ACHN (cell line): ENCODE measurements at regions not wholly inside any gene's neighbourhood (a gene's known extent, or its start where the extent isn't known, plus 50 kb on each side); places are given as distances from the start of the nearest gene placed in this dataset.

Experiments used
- DNase-seq: peaks from one replicate; pipeline ENCODE4 v3.0.0-alpha.2; 2015
- in situ Hi-C: cut with HindIII; loops from 2 replicates; pipeline ENCODE4 v1.10.0; 2017; ENCODE audit warnings: low sequenced_read_pairs, low pct_ligation_motif_present, low pct_unique_long_range_greater_than_20kb

DNA sequence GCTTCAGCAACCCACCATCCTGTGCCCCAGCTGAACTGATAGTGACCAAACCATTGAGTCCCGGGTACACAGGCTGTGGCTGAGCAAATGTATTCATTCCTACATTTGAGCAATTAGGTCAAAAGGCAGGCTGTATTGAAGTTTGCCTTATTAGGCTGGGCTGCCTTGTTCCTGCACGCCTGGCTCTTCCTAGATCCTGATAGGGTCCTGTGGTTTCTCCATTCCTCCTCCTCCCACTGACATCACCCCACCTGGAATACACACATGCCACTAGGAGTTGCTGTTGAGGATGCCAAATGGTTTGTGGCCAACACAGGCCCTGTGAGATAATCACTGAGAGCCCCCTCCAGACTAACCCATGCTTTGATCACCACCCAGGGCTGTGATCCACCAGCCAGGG is 66.4 kb upstream of the FGFR2 start:
- in situ Hi-C loops = no loop called here
- DNase-seq = no peak

DNA sequence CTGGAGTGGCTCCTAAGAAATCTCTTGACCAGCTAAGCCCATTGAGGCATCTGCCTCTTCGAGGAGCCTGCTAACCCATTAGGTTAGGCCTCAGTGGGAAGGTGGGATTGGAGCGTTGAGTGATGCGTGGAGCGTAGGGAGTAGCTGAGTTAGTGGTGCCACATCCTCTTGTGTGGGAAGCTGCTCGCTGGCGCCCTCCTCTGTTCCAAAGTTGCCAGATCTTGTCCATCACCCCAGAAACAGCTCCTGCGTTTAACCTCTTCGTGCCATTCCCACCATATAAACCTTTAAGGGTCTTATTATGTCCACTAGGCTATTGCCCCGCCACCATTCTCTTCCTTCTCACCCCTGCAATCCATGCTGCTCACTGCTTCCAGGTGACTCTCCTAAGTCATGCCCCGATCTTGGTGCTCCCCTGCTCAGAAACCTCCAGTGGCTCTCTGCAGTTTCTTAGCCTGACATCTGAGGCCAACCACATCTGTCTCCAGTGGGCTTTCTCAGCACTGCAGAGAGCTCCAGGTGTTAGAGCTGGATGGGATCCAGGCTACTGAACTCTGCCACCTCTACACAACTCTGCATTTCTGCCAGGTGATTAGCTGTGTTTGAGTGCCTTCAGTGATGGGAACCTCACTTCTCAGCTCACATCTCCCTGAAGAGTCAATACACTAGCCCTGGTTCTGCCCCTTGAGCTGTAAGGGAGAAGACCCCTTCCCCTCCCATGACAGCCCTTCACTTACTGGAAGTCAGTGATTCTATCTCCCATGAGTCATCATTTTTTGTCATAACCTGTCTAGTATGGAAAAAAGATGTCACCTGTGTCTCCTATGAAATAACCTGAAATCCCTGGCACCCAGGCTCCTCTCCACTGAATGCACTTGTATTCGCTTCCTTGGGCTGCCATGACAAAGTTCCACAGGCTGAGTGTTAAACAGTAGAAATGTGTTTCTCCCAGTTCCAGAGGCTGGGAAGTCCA is 65.0 kb upstream of the FGFR2 start:
- in situ Hi-C loops = no loop called here
- DNase-seq = peak; percentile 21

DNA sequence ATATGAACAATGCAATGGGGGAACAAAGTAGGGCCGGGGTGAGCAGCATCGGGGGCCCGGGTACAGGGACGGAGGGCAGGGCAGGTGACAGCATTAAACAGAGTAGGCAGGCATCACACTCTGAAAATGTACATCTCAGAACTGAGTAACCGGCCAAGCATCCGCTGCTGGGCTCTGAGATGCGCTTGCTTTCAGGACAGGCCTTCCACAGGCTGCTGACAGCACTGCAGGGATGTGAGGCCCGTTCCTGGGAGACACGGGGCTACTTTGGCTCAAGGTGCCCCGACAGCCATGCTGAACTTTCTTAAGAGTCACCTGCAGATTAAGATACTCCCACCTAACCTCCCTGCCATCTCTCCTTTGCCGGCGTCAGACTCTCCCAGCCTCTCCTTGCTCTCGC is 64.3 kb upstream of the FGFR2 start:
- in situ Hi-C loops = no loop called here
- DNase-seq = no peak

DNA sequence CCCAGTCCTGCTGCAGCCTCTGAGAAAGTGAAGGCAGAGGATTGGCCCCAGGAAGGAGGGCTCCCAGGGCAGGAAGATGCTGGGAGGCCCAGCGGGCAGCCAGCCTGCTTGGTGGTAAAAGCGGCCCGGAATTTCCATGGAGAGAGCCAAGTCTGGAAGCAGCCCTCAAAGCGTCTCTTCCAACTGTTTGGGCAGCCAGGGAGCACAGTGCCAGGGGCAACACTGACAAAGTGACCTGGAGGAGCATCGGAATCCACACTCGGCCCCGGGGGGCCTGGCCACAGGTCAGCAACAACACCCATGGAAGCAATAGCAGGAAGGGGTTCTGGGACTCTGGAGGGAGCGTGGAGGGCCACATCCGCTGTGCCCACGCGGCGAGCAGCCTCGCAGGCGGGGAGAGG is 63.2 kb upstream of the FGFR2 start:
- no peak for DNase-seq
- in situ Hi-C loops = no loop called here

DNA sequence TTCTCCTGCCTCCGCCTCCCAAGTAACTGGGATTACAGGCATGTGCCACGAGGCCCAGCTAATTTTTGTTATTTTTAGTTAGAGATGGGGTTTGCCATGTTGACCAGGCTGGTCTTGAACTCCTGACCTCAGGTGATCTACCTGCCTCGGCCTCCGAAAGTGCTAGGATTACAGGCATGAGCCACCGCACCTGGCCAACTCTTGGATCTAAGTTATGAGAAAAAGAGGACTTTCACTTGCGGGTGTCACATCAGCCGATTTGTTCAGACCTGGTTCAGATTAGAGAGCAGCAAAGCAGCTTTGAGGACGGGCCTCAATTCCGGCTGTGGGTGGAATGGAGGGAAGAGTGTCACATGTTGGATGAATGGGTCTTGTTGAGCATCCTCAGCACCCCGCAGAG is 61.0 kb upstream of the FGFR2 start:
- in situ Hi-C loops = no loop called here

DNA sequence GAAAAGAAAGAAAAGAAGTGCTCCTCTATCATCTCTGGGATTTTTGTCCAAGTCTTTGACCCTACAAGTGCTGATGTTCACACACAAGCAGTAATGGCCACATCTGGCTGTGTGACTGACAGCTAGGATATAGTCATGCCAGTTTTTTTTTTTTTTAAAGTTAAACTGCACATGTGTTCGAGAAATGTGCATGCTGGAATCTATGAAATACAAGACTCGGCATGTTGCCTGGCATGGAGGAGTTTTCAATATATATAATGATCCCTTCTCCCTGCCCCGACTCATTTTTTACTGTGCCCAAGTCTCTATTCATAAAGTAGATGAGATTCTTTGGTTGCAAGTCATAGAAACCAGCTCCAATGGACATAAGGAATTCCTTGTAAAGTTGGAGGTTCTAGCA is 60.4 kb upstream of the FGFR2 start:
- DNase-seq = no peak
- in situ Hi-C loops = no loop called here

More for the DNA sequence above, 61.0 kb upstream of the FGFR2 start:
- no peak for DNase-seq

DNA sequence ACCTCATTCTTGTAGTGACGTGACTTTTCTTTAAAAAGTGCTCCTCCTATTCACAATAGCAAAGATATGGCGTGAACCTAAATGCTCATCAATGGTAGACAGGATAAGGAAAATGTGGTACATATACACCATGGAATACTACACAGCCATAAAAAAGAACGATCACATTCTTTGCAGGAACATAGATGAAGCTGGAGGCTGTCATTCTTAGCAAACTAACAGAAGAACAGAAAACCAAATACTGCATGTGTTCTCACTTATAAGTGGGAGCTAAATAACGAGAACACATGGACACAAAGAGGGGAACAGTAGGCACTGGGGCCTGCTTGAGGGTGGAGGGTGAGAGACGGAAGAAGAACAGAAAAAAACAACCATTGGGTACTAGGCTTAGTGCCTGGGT is 59.9 kb upstream of the FGFR2 start:
- in situ Hi-C loops = no loop called here
- DNase-seq = no peak

DNA sequence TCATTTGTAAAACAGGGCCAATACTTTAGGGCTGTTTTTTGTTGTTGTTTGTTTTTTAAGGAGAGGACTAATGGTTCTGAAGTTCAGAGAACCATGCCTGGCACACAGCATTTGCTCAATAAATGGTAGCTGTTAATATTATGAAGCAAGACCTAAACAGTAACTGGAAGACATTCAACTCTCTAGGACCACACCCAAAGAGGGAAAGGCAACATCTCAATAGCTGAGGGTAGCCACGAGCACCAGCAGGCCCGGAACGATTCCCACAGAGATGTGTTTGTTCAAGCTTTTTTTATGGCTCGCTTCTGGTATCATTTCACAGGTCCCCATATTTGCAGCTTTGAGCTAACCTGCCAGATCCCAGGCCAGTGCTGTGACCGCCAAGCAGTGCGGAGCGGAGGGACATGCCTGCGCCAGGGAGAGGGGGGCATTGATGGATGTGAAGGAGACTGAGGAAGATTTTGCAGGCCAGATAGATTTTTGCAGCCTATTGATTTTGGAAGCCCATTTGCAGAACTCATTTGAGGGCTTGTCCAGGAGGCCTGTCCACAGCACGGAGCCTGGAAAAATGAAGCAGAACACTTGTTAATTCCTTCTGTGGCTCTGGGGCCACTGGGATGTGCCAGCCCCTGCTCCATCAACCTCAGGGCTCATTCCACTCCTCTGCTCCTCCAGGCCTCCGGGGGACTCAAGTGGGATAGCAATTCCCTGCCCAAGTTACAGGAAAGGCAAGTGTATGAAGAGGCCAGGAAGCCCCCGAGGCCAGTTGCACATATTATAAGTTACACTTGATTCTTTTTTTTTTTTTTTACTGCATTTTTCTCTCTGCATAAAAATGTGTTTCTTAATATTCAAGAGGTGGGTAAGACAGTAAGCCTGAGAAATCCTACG is 57.3 kb upstream of the FGFR2 start:
- DNase-seq = no peak
- in situ Hi-C loops = no loop called here

DNA sequence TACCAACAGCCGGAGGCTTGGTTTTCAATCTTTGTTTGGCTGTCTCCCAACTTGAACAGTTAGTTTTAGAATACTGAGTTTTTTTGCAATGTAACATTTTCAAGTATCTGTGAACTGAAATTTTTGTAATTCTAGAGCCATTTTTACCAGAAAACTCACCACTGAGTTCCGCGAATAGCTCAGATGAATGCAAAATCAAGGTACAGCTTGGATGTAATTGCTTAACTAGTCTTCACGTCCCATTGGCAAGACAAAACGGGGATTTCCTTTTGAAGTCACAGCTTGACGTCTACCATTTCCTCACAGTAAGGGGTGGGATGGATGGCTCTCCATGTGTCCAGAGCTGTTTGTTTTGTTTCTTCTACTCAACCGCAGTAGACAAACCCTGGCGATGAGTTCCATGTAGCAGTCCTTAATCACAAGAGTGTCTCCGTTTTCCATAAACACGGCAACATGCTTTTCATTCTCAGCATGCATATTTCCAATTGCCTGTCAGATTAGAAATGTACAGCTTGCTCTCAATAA is 55.8 kb upstream of the FGFR2 start:
- DNase-seq = no peak
- in situ Hi-C loops = no loop called here

DNA sequence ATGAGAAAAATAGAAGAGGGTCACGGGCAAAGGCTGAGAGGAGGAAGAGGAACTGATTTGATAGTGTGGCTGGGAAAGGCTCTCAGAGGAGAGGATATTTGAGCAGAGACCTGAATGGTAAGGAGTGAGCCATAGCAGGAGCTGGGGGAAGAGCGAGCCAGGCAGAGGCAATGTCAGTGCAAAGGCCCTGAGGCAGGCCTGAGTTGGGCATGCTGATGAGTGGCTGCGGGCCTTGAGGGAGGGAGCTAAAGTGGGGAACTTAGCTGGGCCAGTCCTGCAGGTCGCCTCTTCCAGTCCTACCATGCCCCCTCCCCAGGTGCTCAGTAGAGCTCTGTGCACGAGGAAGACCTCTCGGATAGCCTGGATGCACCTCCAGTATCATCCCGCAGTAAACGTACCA is 55.4 kb upstream of the FGFR2 start:
- in situ Hi-C loops = no loop called here
- DNase-seq = no peak

DNA sequence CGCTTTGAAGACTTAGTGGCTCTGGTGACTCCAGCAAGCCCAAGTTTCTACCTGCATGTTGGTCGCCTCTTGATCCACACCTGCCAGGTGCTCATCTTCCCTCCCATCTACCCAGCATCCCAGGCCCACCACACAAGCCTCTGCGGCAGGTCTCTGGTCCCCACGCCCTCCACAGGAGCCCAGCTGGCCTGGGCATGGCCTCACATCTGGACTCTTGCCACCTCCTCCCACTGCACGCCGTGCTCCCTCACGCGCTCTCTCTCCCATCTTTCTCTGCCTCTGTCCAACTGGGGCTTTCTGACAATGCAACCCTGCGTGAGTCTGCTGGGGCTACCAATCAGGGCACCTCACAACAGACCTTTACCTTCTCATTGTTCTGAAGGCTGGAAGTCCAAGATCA is 50.2 kb upstream of the FGFR2 start:
- in situ Hi-C loops = no loop called here
- DNase-seq = no peak

DNA sequence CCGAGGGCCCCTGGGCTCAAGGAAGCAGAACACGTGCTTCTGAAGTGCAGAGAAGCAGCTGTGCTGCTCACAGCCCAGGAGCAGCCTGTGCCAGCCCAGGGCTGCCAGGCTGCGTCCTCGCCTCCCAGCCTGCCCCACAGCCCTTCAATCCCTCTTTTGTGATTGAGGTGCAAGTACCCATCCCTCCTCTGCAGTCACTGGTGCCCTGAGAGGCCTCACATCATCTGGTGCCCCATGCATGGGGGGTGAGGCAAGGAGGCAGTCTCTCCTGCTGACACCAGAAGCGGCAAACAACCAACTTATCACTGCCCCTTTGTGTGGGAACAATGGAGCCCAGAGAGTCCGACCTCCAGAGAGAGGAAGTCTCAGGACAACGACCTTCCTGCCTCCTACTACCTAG is 49.8 kb upstream of the FGFR2 start:
- in situ Hi-C loops = no loop called here
- no peak for DNase-seq
